NOMO-1 treated with dmso at 0.1 percent for 144 hours (cell line): ENCODE measurements at regions not wholly inside any gene's neighbourhood (a gene's known extent, or its start where the extent isn't known, plus 50 kb on each side); places are given as distances from the start of the nearest gene placed in this dataset.
"Not testable (repeated sequence)": the region's sequence is repeated elsewhere in the genome, so short reads cannot be mapped to it uniquely, and the experiment has no call there.

ENCODE experiments used
- DNase-seq: peaks from one replicate; lab custom pipeline; 2025; ENCODE audit not compliant: unreplicated experiment; lab: John Stamatoyannopoulos, UW

GRCh38 chr17:51434434-51435170 is 174.3 kb downstream of the UTP18 start:
- no peak for DNase-seq

GRCh38 chr17:51435171-51435552 is 174.8 kb downstream of the UTP18 start:
- DNase-seq = no peak

GRCh38 chr17:51435641-51436091 is 175.3 kb downstream of the UTP18 start:
- no peak for DNase-seq

- no peak for DNase-seq
These were observed 179.3 kb downstream of the UTP18 start for GRCh38 chr17:51439395-51440229.

GRCh38 chr17:51441431-51441830 is 181.1 kb downstream of the UTP18 start:
- no peak for DNase-seq

- no peak for DNase-seq
These were observed 181.9 kb downstream of the UTP18 start for GRCh38 chr17:51442088-51442865.

GRCh38 chr17:51443646-51444045 is 183.3 kb downstream of the UTP18 start:
- no peak for DNase-seq

- DNase-seq = no peak
These were observed 185.6 kb downstream of the UTP18 start for GRCh38 chr17:51445946-51446345.

GRCh38 chr17:51454456-51454978 is 194.2 kb downstream of the UTP18 start:
- no peak for DNase-seq

- DNase-seq = no peak
These were observed 194.9 kb downstream of the UTP18 start for GRCh38 chr17:51455211-51455610.

- DNase-seq = no peak
These were observed 195.6 kb downstream of the UTP18 start for GRCh38 chr17:51455931-51456330.

- DNase-seq = peak; percentile 4
These were observed 196.6 kb downstream of the UTP18 start for GRCh38 chr17:51456942-51457341.

- DNase-seq = no peak
These were observed 201.2 kb downstream of the UTP18 start for GRCh38 chr17:51461578-51462004.

GRCh38 chr17:51463353-51463752 is 203.0 kb downstream of the UTP18 start:
- no peak for DNase-seq

GRCh38 chr17:51467336-51467735 is 207.0 kb downstream of the UTP18 start:
- no peak for DNase-seq

GRCh38 chr17:51472670-51473205 is 212.4 kb downstream of the UTP18 start:
- DNase-seq = no peak

GRCh38 chr17:51474764-51475163 is 214.4 kb downstream of the UTP18 start:
- no peak for DNase-seq

- DNase-seq = no peak
These were observed 215.4 kb downstream of the UTP18 start for GRCh38 chr17:51475730-51476129.

- no peak for DNase-seq
These were observed 219.0 kb downstream of the UTP18 start for GRCh38 chr17:51479303-51479702.

GRCh38 chr17:51481370-51481769 is 221.0 kb downstream of the UTP18 start:
- DNase-seq = no peak

GRCh38 chr17:51482248-51482647 is 221.9 kb downstream of the UTP18 start:
- DNase-seq = not testable (repeated sequence)
